Fibroblast of the aortic adventitia (primary cell): ENCODE measurements at regions not wholly inside any gene's neighbourhood (a gene's known extent, or its start where the extent isn't known, plus 50 kb on each side); places are given as distances from the start of the nearest gene placed in this dataset.

ENCODE experiments used
- DNase-seq: peaks from one replicate; pipeline ENCODE4 v3.0.0-alpha.2; 2010; ENCODE audit warnings: low read depth
- H3K4me3 ChIP-seq: 2 replicates; pipeline ENCODE4 v1.5.1; 2011; ENCODE audit warnings: low read depth, mild to moderate bottlenecking, control low read depth, low read length, moderate library complexity
- CTCF ChIP-seq: IDR thresholded peaks from 2 replicates; pipeline ENCODE4 v1.5.1; 2011; ENCODE audit warnings: mild to moderate bottlenecking, low read length, control low read depth, inconsistent platforms; ENCODE audit not compliant: insufficient read depth

DNA sequence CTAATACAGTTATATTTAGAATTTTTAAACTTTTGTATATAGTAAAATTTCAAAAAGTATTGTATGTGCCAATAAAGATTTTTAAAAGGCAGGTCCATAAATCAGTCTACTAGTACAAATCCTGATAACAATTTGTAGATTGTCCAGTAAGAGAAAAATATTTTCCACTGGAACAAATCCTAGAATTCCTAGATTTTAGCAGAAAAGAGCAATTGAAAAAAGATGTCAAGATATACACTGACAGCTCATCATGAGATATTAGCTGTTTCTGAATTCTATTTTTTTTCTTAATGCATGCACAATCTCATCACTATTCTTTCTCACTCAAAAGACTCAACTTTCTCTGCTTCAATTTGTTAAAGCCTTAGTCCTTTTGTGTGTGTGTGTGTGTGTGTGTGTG lies 289.2 kb upstream of the MAD2L1 start:
- no peak for DNase-seq
- no peak for TF ChIP-seq CTCF
- H3K4me3 ChIP-seq, result no peak overlapping the region

GRCh38 chr4:120354381-120354780 lies 287.7 kb upstream of the MAD2L1 start:
- DNase-seq, result peak; percentile 10
- no peak for TF ChIP-seq CTCF
- H3K4me3 ChIP-seq, result no peak overlapping the region

GRCh38 chr4:120353235-120353634 lies 286.6 kb upstream of the MAD2L1 start:
- no peak for TF ChIP-seq CTCF
- DNase-seq, result no peak
- H3K4me3 ChIP-seq, result no peak overlapping the region

- H3K4me3 ChIP-seq, result no peak overlapping the region
- TF ChIP-seq CTCF, result no peak
- DNase-seq, result no peak
These were observed 286.1 kb upstream of the MAD2L1 start for GRCh38 chr4:120352739-120353138.

DNA sequence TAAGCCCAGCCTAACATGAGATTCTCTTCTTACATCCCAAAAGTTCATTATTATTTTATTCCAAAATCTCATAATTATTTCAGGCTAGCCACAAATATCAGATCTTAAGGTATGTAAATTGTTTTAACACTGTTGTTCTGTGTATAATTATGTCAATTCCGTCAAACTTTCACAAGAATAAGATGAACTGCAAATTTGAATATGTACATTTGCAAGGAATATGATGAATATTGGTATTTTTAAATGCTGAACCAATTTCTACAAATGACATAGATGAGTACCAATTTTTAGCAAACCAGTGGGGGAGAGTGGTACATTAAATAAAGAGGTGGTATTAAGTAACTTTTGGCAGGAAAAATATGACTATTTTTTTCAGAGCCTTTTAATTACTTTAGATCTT lies 282.3 kb upstream of the MAD2L1 start:
- no peak overlapping the region for H3K4me3 ChIP-seq
- no peak for DNase-seq
- TF ChIP-seq CTCF, result no peak

GRCh38 chr4:120348521-120348920 lies 281.9 kb upstream of the MAD2L1 start:
- TF ChIP-seq CTCF, result no peak
- no peak overlapping the region for H3K4me3 ChIP-seq
- no peak for DNase-seq
